GM23338 (cell line): ENCODE measurements at regions not wholly inside any gene's neighbourhood (a gene's known extent, or its start where the extent isn't known, plus 50 kb on each side); places are given as distances from the start of the nearest gene placed in this dataset.

ENCODE experiments used
- ATAC-seq: fragments of 200-7000 bp; cut with Tn5 transposase; 3 replicates; pipeline ENCODE4 v1.9.1; 2020
- DNase-seq: peaks from one replicate; pipeline ENCODE4 v3.0.0-alpha.2; 2015; ENCODE audit warnings: low spot score
- H2AFZ ChIP-seq: fragments of 200-600 bp; sonication (generic); 2 replicates; pipeline ENCODE4 v1.8.0; 2016; ENCODE audit warnings: antibody characterized with exemption, mild to moderate bottlenecking, moderate library complexity
- H3F3A ChIP-seq: fragments of 200-600 bp; sonication (generic); replicated peaks from 2 replicates; pipeline ENCODE4 v1.8.0; 2017; ENCODE audit warnings: antibody characterized with exemption, mixed run types, low read depth
- H3K27ac ChIP-seq: fragments of 200-600 bp; sonication (generic); 2 replicates; pipeline ENCODE4 v1.6.1; 2016; ENCODE audit warnings: low read depth
- H3K27me3 ChIP-seq: fragments of 200-600 bp; sonication (generic); 2 replicates; pipeline ENCODE4 v1.8.0; 2016; ENCODE audit warnings: mild to moderate bottlenecking, mixed run types, moderate library complexity; ENCODE audit not compliant: insufficient read depth
- H3K36me3 ChIP-seq: fragments of 200-600 bp; sonication (generic); 2 replicates; pipeline ENCODE4 v1.8.0; 2016; ENCODE audit warnings: mild to moderate bottlenecking; ENCODE audit not compliant: insufficient read depth
- H3K4me1 ChIP-seq: fragments of 200-600 bp; sonication (generic); 2 replicates; pipeline ENCODE4 v1.8.0; 2016; ENCODE audit warnings: mild to moderate bottlenecking, moderate library complexity; ENCODE audit not compliant: insufficient read depth
- H3K4me2 ChIP-seq: fragments of 200-600 bp; sonication (generic); 2 replicates; pipeline ENCODE4 v1.7.1; 2017; ENCODE audit warnings: mixed run types
- H3K4me3 ChIP-seq: fragments of 200-600 bp; sonication (generic); 2 replicates; pipeline ENCODE4 v1.6.1; 2016; ENCODE audit warnings: mixed run types
- H3K79me2 ChIP-seq: fragments of 200-600 bp; sonication (generic); replicated peaks from 2 replicates; pipeline ENCODE4 v1.8.0; 2017; ENCODE audit warnings: mild to moderate bottlenecking; ENCODE audit not compliant: insufficient read depth
- H3K9me2 ChIP-seq: fragments of 200-600 bp; sonication (generic); 2 replicates; pipeline ENCODE4 v1.8.0; 2017; ENCODE audit not compliant: insufficient read depth
- H4K20me1 ChIP-seq: fragments of 200-600 bp; sonication (generic); replicated peaks from 2 replicates; pipeline ENCODE4 v1.8.0; 2017; ENCODE audit warnings: mild to moderate bottlenecking; ENCODE audit not compliant: insufficient read depth
- H3K27ac Mint-ChIP-seq: 2 replicates; pipeline ENCODE4 v1.8.0; 2020; ENCODE audit warnings: inconsistent platforms, mild to moderate bottlenecking, moderate library complexity, mixed read lengths
- H3K27me3 Mint-ChIP-seq: 3 replicates; pipeline ENCODE4 v1.8.0; 2022; ENCODE audit warnings: low read depth, mild to moderate bottlenecking, moderate library complexity, mixed read lengths, inconsistent platforms; ENCODE audit not compliant: insufficient read depth, poor library complexity
- H3K36me3 Mint-ChIP-seq: 3 replicates; pipeline ENCODE4 v1.8.0; 2021; ENCODE audit warnings: low read depth, mild to moderate bottlenecking, inconsistent platforms, moderate library complexity, mixed read lengths
- H3K4me1 Mint-ChIP-seq: 3 replicates; pipeline ENCODE4 v1.8.0; 2020; ENCODE audit warnings: mild to moderate bottlenecking, inconsistent platforms, mixed read lengths
- H3K4me3 Mint-ChIP-seq: 3 replicates; pipeline ENCODE4 v1.8.0; 2021; ENCODE audit warnings: moderate library complexity, mild to moderate bottlenecking, inconsistent platforms, mixed read lengths
- H3K9me3 Mint-ChIP-seq: 3 replicates; pipeline ENCODE4 v1.8.0; 2020; ENCODE audit warnings: moderate library complexity, mild to moderate bottlenecking, inconsistent platforms, mixed read lengths
- CREB1 ChIP-seq: fragments of 250-450 bp; sonication (Bioruptor Pico); IDR thresholded peaks from 2 replicates; pipeline ENCODE4 v1.5.0; 2020; ENCODE audit warnings: low read depth, mild to moderate bottlenecking, moderate library complexity
- CTCF ChIP-seq, 2 experiments: fragments of 200-600 bp in 1 of 2; sonication (generic) in 1 of 2; conservative IDR thresholded peaks; 2 replicates each; pipeline versions ENCODE4 v1.5.1 to v1.6.1; 2016 to 2017; ENCODE audit warnings: antibody characterized with exemption in 2 of 2, low read depth in 2 of 2, mild to moderate bottlenecking in 2 of 2, moderate library complexity in 1 of 2
- ETS1 ChIP-seq: IDR thresholded peaks from 2 replicates; pipeline ENCODE4 v1.6.1; 2016; ENCODE audit warnings: antibody characterized with exemption
- EZH2 ChIP-seq: fragments of 200-600 bp; sonication (generic); IDR thresholded peaks from one replicate; pipeline ENCODE4 v1.8.0; 2017; ENCODE audit warnings: antibody characterized with exemption, mild to moderate bottlenecking, low read depth; ENCODE audit not compliant: unreplicated experiment
- EZH2phosphoT487 ChIP-seq: fragments of 200-600 bp; sonication (generic); IDR thresholded peaks from one replicate; pipeline ENCODE4 v1.8.1; 2018; ENCODE audit warnings: antibody characterized with exemption; ENCODE audit not compliant: unreplicated experiment
- JUNB ChIP-seq: IDR thresholded peaks from one replicate; pipeline ENCODE4 v1.6.1; 2016; ENCODE audit warnings: antibody characterized with exemption; ENCODE audit not compliant: unreplicated experiment
- NANOG ChIP-seq: IDR thresholded peaks from 2 replicates; pipeline ENCODE4 v1.6.1; 2016; ENCODE audit warnings: antibody characterized with exemption, borderline replicate concordance
- POLR2AphosphoS5 ChIP-seq: IDR thresholded peaks from 2 replicates; pipeline ENCODE4 v1.6.1; 2016; ENCODE audit warnings: antibody characterized with exemption, low read depth
- REST ChIP-seq: IDR thresholded peaks from one replicate; pipeline ENCODE4 v1.6.1; 2018; ENCODE audit warnings: antibody characterized with exemption; ENCODE audit not compliant: unreplicated experiment
- STAT1 ChIP-seq: IDR thresholded peaks from one replicate; pipeline ENCODE4 v1.6.1; 2016; ENCODE audit warnings: antibody characterized with exemption; ENCODE audit not compliant: unreplicated experiment
- ZNF114 ChIP-seq: fragments of 250-450 bp; sonication (Bioruptor Pico); IDR thresholded peaks from 2 replicates; pipeline ENCODE4 v1.5.0; 2020; ENCODE audit warnings: mild to moderate bottlenecking, moderate library complexity
- ZNF331 ChIP-seq: fragments of 250-450 bp; sonication (Bioruptor Pico); IDR thresholded peaks from 2 replicates; pipeline ENCODE4 v1.5.0; 2020; ENCODE audit warnings: low read depth, mild to moderate bottlenecking, moderate library complexity
- ZNF462 ChIP-seq: fragments of 250-450 bp; sonication (Bioruptor Pico); IDR thresholded peaks from 2 replicates; pipeline ENCODE4 v1.5.0; 2020; ENCODE audit warnings: mild to moderate bottlenecking, moderate library complexity

- H3K9me3 Mint-ChIP-seq = no peaks in the 10 kb centered on the region
Measured at GRCh38 chr1:219778793-219779369, 149.5 kb downstream of the SLC30A10 start.

More at GRCh38 chr1:219778793-219779369, 149.5 kb downstream of the SLC30A10 start:
- no peaks in the 10 kb centered on the region for H3K9me2 ChIP-seq
- no peak overlapping the region for H3K4me2 ChIP-seq
- no peak for ATAC-seq
- H3F3A ChIP-seq = no peaks in the 10 kb centered on the region
- H3K4me3 ChIP-seq = no peak overlapping the region
- no peak overlapping the region for H3K27ac ChIP-seq
- H3K27me3 ChIP-seq = no peaks in the 10 kb centered on the region
- no peak for DNase-seq
- Mint-ChIP-seq H3K27ac (no peak overlapping the region), H3K4me1 (no peaks in the 10 kb centered on the region), H3K27me3 (peaks cover 1% of the 10 kb centered on the region), H3K36me3 (no peaks in the 10 kb centered on the region), H3K4me3 (no peak overlapping the region)
- H3K79me2 ChIP-seq = no peaks in the 10 kb centered on the region
- TF ChIP-seq EZH2phosphoT487 (no peak), EZH2 (no peak), ZNF114 (CRISPR knock-in tag) (no peak), ZNF331 (CRISPR knock-in tag) (no peak), ETS1 (no peak), STAT1 (no peak), CREB1 (no peak), CTCF (conservative IDR thresholded peaks at IDR 0.05; ENCODE audit: low read depth in 2 of 2) (no peak), JUNB (no peak), POLR2AphosphoS5 (no peak), REST (no peak), NANOG (no peak), ZNF462 (no peak)
- no peaks in the 10 kb centered on the region for H4K20me1 ChIP-seq
- no peak overlapping the region for H2AFZ ChIP-seq
- no peaks in the 10 kb centered on the region for H3K4me1 ChIP-seq
- H3K36me3 ChIP-seq = no peaks in the 10 kb centered on the region
